ENCODE measurements at regions not wholly inside any gene's neighbourhood (a gene's known extent, or its start where the extent isn't known, plus 50 kb on each side); places are given as distances from the start of the nearest gene placed in this dataset.
A peak's percentile ranks its signal among the peaks of the same experiment; 100 is the strongest.

GRCh38 chr5:89967771-89968444 lies 441.6 kb downstream of the CETN3 start:
- Histone ChIP-seq H3K4me1 (ENCODE audit: control insufficient read depth, extremely low read depth, insufficient read depth, low read length) (no peaks in the 10 kb centered on the region), H3K4me2 (ENCODE audit: insufficient read depth, low read length) (no peak overlapping the region), H3K4me3 (replicated peaks in 1 of 3; ENCODE audit: insufficient read depth in 1 of 3, low read depth in 1 of 3, low read length in 3 of 3) (no peak overlapping the region), H3K9ac (replicated peaks; ENCODE audit: extremely low read depth, insufficient read depth, low read length) (no peak overlapping the region), H3K9me3 (replicated peaks; ENCODE audit: control insufficient read depth, insufficient read depth, low read length) (no peaks in the 10 kb centered on the region), H2AFZ (ENCODE audit: low read depth, low read length) (no peak overlapping the region), H4K20me1 (replicated peaks; ENCODE audit: control insufficient read depth, extremely low read depth, insufficient read depth, low read length) (no peaks in the 10 kb centered on the region), H3K27me3 (ENCODE audit: control insufficient read depth in 2 of 2, insufficient read depth in 2 of 2, low read length in 2 of 2) (no peaks in the 10 kb centered on the region), H3K9me1 (replicated peaks; ENCODE audit: control insufficient read depth, extremely low read depth, insufficient read depth, low read length) (no peaks in the 10 kb centered on the region), H3K27ac (ENCODE audit: insufficient read depth, low read depth, low read length) (no peak overlapping the region), H3K36me3 (ENCODE audit: control insufficient read depth in 2 of 2, extremely low read depth in 1 of 2, insufficient read depth in 2 of 2, low read length in 2 of 2) (no peaks in the 10 kb centered on the region), H3K79me2 (ENCODE audit: control insufficient read depth, insufficient read depth, low read length) (no peaks in the 10 kb centered on the region)
- CTCF ChIA-PET = interaction anchor here (1.5 kb wide), 1 partner anchor 37 kb away, joined by 5 read pairs; no protein-coding TSS in a partner anchor
- dilution Hi-C loops (cut with MboI; ENCODE audit: extremely low pct_ligation_motif_present, low sequenced_read_pairs) = no loop called here
- FAIRE-seq = no peak
- TF ChIP-seq FOS (IDR thresholded peaks at IDR 0.05; ENCODE audit: borderline replicate concordance, insufficient read depth, low read length) (peak; percentile 21), MAX (IDR thresholded peaks at IDR 0.05; ENCODE audit: insufficient read depth, insufficient read length) (no peak)
- intact Hi-C loops (cut with micrococcal nuclease) = no loop called here
- POLR2A ChIA-PET = no interaction called here
- DNase-seq (ENCODE audit: low read depth, low spot score) = no peak
- no TSS peak for BruUV-seq (replicated peaks)

GRCh38 chr5:89956838-89957237 lies 452.7 kb downstream of the CETN3 start:
- no peaks in the 10 kb centered on the region for H3K27me3 ChIP-seq (ENCODE audit: control insufficient read depth in 2 of 2, insufficient read depth in 2 of 2, low read length in 2 of 2)

More at GRCh38 chr5:89956838-89957237, 452.7 kb downstream of the CETN3 start:
- intact Hi-C loops (cut with micrococcal nuclease) (no loop called here), dilution Hi-C loops (cut with MboI; ENCODE audit: extremely low pct_ligation_motif_present, low sequenced_read_pairs) (no loop called here)
- Histone ChIP-seq H3K79me2 (ENCODE audit: control insufficient read depth, insufficient read depth, low read length) (no peaks in the 10 kb centered on the region), H3K36me3 (ENCODE audit: control insufficient read depth in 2 of 2, extremely low read depth in 1 of 2, insufficient read depth in 2 of 2, low read length in 2 of 2) (no peaks in the 10 kb centered on the region), H4K20me1 (replicated peaks; ENCODE audit: control insufficient read depth, extremely low read depth, insufficient read depth, low read length) (no peaks in the 10 kb centered on the region), H3K9me1 (replicated peaks; ENCODE audit: control insufficient read depth, extremely low read depth, insufficient read depth, low read length) (no peaks in the 10 kb centered on the region), H3K27ac (ENCODE audit: insufficient read depth, low read depth, low read length) (no peak overlapping the region), H3K4me2 (ENCODE audit: insufficient read depth, low read length) (no peak overlapping the region), H3K4me3 (replicated peaks in 1 of 3; ENCODE audit: insufficient read depth in 1 of 3, low read depth in 1 of 3, low read length in 3 of 3) (no peak overlapping the region), H3K4me1 (ENCODE audit: control insufficient read depth, extremely low read depth, insufficient read depth, low read length) (no peaks in the 10 kb centered on the region), H3K9ac (replicated peaks; ENCODE audit: extremely low read depth, insufficient read depth, low read length) (no peak overlapping the region), H2AFZ (ENCODE audit: low read depth, low read length) (no peak overlapping the region), H3K9me3 (replicated peaks; ENCODE audit: control insufficient read depth, insufficient read depth, low read length) (no peaks in the 10 kb centered on the region)
- no peak for FAIRE-seq
- DNase-seq (ENCODE audit: low read depth, low spot score) = no peak
- no peak for TF ChIP-seq POLR2A (IDR thresholded peaks at IDR 0.05; ENCODE audit: low read depth, low read length)
- ChIA-PET CTCF (interaction anchor here (0.6 to 1.5 kb wide), 4 partner anchors 10 to 109 kb away, joined by 3 read pairs; no protein-coding TSS in a partner anchor), POLR2A (no interaction called here)
- no TSS peak for BruUV-seq (replicated peaks)

Measured in endothelial cell of umbilical vein (primary cell).